MM.1S (cell line): ENCODE measurements at regions not wholly inside any gene's neighbourhood (a gene's known extent, or its start where the extent isn't known, plus 50 kb on each side); places are given as distances from the start of the nearest gene placed in this dataset.

Experiments
- EZH2 ChIP-seq: fragments of 300-600 bp; sonication (generic); optimal IDR thresholded peaks from 2 replicates; pipeline ENCODE3; 2017; ENCODE audit warnings: low read depth, mild to moderate bottlenecking, antibody characterized with exemption, low read length, mixed read lengths
- TF ChIP-seq, protein P1 (sequence below): fragments of 300-600 bp; sonication (generic); IDR thresholded peaks from 2 replicates; pipeline ENCODE4 v1.5.1; 2016; ENCODE audit warnings: antibody characterized with exemption, low read length, mixed read lengths

DNA sequence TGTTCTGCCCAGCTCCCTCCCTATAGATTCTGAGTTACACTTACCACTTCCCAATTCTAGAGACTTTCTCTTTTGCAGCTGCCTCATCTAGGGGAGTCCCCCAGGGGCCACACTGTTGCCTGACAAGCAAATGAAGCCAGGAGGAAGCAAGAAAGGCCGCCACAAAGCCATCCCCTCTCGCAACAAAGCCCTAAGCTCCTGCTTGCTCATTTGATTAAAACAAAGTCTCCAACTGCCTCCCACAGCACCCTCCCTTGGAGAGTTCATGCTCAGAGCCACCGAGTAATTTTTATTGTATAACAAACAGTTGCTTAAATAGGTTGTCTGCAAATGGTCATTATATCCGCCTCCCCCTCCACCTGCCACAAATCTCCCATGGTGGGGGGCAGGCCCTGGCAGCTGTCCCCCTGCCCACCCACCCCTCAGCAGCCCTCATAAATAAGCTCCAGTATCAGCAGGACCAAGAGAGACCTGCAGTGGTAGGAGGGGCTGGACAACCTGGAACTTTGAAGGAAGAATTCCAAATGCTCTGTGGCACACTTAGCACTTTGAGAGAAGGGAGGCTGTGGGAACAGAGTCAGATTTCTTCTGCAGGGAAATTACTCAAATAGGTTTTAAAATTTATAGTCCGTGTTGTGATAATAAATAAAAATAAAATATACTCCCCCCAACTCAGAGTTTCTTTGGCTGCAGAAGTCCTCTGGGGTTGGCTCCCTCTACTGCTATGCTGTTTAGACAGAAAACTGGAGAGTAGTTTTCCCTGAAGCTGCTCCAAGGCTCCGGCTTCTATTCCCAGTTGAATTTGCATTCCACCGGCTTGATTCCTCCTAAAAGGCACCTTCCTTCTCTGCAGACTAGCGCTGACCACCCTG lies 237.5 kb downstream of the TTLL7 start:
- TF ChIP-seq, protein P1, sequence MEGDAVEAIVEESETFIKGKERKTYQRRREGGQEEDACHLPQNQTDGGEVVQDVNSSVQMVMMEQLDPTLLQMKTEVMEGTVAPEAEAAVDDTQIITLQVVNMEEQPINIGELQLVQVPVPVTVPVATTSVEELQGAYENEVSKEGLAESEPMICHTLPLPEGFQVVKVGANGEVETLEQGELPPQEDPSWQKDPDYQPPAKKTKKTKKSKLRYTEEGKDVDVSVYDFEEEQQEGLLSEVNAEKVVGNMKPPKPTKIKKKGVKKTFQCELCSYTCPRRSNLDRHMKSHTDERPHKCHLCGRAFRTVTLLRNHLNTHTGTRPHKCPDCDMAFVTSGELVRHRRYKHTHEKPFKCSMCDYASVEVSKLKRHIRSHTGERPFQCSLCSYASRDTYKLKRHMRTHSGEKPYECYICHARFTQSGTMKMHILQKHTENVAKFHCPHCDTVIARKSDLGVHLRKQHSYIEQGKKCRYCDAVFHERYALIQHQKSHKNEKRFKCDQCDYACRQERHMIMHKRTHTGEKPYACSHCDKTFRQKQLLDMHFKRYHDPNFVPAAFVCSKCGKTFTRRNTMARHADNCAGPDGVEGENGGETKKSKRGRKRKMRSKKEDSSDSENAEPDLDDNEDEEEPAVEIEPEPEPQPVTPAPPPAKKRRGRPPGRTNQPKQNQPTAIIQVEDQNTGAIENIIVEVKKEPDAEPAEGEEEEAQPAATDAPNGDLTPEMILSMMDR: no peak
- TF ChIP-seq EZH2: no peak
